HG03066 (cell line): ENCODE measurements at regions not wholly inside any gene's neighbourhood (a gene's known extent, or its start where the extent isn't known, plus 50 kb on each side); places are given as distances from the start of the nearest gene placed in this dataset.

Experiments used
- ATAC-seq: cut with Tn5 transposase; IDR thresholded peaks from one replicate; pipeline ENCODE4 v1.9.1; 2021; ENCODE audit warnings: low read depth; ENCODE audit not compliant: unreplicated experiment

- no peak for ATAC-seq
These were observed 318.6 kb upstream of the SATB1 start for GRCh38 chr3:18743761-18744160.

DNA sequence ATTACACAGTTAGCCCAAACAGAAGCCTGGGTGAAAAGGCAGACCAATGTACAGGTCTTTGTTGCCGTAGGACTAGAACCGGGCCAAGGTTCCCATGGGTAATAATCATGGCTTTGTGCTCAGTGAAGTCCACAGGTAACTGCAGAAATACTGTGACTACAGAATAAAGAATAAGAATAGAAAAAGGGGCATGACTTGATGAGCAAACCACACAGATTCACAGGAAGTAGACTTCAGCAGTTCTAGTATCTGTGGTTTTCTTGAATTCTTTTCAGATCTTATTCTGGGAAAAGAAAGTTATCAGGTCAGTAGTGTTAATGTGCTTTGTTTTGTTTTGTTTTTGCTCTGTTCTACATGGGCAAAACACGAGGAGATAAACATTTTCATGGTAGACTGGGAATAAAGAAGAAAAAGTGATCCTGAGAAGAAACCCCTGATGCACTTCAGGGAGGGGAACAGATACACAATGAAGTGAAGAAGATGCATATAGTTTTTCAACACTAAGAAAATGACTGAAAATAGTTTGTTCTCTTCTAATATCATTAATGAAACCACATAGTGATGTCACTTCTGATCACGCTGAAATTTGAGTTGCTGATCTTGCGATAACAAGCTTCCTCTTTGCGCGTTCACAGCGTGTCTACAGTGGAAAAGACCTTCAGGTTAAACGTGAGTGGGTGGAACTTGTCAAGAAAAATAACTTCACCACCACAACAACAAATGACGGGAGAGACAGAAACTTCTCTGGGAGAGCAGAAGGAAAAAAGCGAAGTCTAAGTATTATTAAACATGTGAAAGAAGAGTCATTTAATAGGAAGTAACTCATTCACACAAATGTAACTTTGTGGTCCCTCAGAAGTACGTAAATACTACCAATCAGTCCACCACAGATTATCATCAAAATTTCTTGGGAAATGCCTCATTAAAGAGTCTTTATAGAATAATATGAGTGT lies 315.8 kb upstream of the SATB1 start:
- ATAC-seq, result peak; percentile 89

- no peak for ATAC-seq
These were observed 313.9 kb upstream of the SATB1 start for GRCh38 chr3:18739099-18739433.

DNA sequence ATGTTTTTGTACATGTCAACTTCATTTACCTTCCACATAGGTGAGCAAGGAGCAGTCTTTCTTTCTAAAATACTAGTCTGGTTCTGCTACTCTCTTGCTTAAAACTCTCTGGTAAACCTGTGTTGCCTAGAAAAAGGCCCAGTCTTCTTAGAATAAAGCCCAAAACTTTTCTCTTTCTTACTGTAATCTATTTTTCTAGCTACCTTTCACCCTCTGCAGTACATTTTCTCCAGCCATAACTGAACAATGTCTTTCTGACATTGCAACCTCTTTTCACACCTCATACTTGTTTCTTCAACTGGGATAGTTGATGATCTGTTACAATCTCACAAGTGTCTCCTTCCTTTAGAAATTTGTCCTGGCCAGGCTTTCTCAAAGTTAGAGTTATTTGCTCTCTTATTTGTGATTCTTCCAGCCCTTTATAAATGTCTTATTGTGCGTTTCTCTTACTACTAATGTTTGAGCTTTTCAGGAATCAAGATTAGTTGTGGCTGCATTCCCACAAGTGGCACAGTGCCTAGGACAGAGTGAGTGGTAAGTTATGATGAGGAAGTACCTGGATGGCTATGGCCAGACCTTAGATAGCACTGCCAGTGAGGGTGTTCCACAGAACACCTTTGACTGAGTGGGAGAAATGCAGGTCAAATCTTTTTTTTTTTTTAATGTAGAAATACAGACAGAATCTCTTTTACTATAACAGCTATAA lies 313.4 kb upstream of the SATB1 start:
- ATAC-seq, result no peak

DNA sequence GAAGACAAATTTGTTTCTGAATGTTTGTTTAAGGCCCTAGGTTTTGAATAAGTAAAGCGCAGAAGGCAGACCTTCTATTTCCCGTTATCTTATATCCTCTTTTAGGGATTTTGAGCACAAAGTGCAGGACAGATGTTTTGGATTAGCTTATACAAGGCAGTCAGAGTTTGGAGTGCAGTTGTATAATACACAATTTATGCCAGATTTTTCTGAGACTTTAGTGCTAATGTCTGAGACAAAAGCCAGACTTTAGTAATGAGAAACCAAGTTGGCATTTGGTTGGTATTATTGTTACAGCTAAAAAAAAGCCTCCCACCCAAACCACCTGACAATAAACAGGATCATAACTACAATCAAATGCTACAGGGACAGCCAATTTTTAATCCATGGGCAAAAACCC lies 309.9 kb upstream of the SATB1 start:
- no peak for ATAC-seq

DNA sequence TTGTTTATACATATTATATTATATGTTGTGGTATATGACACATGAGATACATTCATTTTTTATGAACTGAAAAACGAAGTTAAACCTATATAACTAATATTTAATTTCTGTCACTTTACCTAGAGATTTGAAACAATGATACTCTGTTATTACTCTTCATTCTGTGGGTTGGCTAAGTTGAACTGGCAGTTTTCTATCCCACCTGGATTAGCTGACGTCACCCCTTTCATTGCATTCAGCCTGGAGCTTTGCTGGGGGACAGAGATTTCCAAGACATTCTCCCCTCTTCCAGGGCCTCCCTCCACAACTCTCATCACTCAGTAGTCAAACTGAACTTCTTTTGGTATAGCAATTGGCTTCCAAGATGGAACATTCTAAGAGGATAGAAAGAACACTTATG lies 309.2 kb upstream of the SATB1 start:
- ATAC-seq, result no peak

DNA sequence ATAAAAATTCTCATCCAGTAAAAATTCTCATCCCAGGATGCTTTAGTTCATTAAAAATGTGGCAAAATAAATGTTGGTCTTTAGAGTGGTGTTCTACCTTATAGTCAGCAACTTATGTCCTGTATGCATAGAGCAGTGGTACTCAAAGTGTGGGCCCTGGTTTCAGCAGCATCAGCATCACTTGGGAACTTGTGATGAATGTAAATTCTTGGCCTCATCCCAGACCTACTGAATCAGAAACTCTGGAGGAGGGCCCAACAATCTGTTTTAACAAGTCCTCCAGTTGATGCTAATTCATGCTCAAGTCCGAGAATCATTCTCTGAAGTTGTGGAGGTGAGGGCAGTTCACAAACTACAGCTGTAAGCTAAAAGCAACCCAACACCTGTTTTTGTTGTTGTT lies 307.3 kb upstream of the SATB1 start:
- no peak for ATAC-seq

DNA sequence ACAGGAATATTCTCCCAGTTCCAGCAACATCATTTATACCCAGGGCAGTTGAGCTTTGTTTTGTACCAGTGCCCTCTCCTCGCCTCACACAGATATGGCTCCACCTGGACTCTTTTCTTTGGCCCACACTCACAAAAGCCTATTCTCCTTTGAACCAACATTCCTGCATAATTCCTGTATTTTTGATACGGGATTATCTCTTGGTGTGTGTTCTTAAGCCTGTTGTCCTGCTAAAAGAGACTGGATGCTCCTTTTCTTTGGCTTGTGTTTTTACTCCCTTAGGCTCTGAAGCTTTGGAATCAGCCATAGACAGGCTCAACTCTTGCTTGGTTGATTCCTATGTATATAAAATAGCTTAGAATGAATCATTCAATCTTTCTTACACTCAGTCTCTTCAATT lies 305.4 kb upstream of the SATB1 start:
- ATAC-seq, result no peak

DNA sequence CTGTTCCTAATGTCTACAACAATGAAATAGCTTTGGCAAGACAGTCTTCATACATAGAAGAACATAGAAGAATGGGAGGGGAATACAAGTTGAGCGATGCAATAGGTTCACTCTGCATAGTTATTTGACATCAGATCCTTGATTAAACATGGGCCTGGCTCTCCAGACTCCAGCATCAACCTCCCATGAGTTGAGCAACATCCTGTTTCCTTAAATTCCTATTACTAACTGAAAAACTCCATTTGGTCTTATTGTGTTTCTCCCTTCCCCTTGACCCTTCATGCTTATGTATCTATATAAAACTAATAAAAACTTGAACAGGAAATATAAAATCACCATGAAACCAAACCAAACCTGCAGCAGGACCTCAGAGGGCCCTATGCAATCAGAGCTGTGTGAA lies 304.5 kb upstream of the SATB1 start:
- no peak for ATAC-seq

- ATAC-seq, result no peak
These were observed 300.7 kb upstream of the SATB1 start for GRCh38 chr3:18725668-18726407.

DNA sequence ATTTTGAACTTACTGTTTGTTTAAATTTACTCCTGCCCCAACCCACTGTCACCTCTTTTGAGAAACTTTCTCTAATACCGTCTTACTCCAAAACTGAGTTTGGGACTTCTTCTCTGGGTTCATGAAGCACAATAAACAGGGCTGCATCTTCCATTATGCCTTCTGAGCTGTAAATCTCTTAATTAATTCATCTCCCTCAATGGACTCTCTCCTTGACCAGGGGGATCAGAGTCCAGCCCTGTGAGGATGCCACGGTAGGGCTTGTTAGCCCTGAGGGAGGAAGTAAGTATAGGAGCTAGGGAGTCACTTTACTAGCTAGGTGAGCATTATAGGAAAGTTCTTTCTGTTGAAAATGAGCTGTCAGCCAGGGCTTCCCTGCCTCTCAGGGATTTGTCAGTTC lies 299.3 kb upstream of the SATB1 start:
- ATAC-seq, result no peak

DNA sequence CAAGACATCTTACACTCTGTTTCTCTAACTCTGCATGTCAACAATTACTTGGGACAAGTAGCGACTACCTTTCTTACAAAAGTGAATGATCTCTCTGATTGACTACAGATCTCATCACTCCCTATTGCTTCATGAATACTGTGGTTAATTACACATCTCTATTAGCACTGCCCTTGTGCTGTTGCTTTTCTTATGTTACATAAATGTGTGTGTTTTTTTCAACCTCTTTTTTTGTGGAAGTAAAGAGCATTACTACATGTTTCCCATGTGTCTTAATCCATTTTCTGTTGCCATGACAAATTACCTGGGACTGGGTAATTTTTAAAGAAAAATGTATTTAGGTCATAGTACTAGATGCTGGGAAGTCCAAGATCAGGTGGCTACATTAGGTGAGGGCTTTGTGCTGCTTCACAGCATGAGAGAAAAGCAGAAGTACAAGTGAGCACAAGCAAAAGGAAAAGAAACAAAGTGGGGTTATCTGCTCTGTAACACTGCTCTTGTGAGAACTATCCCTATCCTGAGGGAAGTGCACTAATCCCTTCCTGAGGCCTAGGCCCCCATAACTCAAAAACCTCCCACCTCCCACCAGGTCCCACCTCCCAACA lies 298.2 kb upstream of the SATB1 start:
- no peak for ATAC-seq

DNA sequence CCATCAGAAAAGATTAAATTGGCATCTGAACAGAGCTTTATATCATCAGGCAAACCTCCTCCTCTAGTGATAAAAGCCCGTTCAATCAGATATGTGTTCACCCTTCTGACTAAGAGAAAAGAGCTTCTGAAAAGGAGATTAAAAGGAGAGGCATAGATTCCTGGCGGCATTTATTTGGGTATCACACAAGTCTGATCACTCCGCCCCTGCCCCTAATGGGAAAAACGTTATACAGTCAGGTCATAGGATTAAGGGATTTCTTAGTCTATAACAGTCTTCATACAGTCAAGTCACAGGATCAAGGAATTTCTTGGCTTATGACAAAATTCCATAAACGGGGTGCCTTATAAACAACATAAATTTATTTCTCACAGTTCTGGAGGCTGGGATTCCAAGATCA lies 295.4 kb upstream of the SATB1 start:
- no peak for ATAC-seq

GRCh38 chr3:18717598-18717997 lies 292.5 kb upstream of the SATB1 start:
- no peak for ATAC-seq

DNA sequence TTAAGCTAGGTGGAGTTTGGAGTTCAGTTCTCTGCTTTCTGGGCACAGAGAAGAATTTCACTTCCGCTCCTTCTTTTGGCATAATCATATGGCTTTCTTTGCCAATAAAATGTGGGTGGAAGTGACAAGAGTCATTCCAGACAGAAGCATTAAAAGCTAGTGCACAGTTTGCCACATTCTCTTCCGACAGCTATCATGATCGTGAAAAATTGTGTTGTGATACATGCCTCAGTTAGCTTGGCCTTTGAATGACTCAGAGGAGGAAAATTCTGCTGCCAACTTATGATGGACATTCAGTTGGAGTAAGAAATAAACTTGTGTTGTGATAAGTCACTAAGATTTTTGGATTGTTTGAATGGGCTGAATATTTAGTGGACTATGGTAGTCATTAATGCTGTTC lies 291.7 kb upstream of the SATB1 start:
- ATAC-seq, result no peak

GRCh38 chr3:18716101-18716500 lies 291.0 kb upstream of the SATB1 start:
- no peak for ATAC-seq

DNA sequence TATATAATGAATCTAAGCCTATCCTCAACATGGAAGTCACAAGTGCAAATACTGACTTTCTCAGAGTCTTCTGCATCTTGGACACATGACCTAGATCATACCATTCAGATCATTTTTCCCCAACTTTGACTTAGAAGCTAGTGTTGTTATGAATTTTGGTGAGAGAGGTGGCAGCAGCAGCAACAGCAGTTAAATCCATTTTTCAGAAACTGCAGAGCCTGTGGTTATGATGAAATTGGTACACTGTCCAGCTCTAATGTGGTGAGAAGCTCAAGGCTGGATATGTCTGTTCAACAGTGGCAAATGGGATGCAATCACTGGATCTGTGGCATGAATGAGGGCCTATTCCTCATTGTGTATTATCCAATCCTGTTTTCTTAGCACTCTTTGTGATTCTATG lies 290.1 kb upstream of the SATB1 start:
- no peak for ATAC-seq

GRCh38 chr3:18713577-18713951 lies 288.4 kb upstream of the SATB1 start:
- no peak for ATAC-seq

DNA sequence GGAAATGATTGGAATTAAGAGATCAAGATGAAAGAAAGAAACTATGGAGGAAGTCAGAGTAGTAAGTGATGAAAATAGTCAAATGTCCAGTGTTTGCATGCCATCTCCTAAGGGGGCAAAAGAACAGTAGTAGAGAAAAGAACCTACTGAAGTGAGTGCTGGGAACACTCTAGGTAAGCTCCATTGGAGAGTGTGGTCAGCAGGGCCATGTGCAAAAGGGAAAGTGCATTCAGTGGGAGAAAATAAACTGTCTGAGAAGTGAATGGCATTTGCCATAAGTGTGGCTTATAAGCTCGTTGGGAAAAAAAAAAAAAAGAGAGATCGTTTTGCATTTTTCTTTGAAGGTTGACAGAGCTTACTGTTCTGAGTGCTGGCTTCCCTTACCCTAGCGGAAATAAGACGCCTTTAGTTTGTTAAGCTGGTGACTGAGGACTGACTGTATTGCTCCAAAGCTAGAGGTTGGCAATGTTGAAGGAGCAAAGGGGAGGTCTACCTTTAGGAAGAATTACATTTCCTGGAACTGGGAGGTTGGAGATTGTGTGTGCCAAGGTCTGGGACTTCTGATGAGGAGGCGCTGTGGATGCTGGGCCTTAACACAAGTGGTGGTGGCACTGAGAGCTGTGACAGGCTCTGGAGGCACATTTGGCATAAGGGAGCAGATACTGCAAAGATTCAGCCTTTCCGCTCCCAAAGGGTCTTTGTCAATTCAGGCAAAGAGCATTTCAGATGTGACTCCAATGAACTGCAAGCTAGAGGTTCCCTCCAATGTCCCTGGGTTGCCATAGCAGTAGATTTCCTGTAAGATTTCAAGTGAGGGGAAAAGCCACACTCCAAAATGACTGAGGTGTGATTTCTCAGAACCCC lies 287.8 kb upstream of the SATB1 start:
- no peak for ATAC-seq

- no peak for ATAC-seq
These were observed 279.2 kb upstream of the SATB1 start for GRCh38 chr3:18704326-18704725.
